NCI-H128 (cell line): ENCODE measurements at regions not wholly inside any gene's neighbourhood (a gene's known extent, or its start where the extent isn't known, plus 50 kb on each side); places are given as distances from the start of the nearest gene placed in this dataset.

Source experiments
- DNase-seq: peaks from one replicate; lab custom pipeline; 2025; ENCODE audit not compliant: unreplicated experiment; lab: John Stamatoyannopoulos, UW

DNA sequence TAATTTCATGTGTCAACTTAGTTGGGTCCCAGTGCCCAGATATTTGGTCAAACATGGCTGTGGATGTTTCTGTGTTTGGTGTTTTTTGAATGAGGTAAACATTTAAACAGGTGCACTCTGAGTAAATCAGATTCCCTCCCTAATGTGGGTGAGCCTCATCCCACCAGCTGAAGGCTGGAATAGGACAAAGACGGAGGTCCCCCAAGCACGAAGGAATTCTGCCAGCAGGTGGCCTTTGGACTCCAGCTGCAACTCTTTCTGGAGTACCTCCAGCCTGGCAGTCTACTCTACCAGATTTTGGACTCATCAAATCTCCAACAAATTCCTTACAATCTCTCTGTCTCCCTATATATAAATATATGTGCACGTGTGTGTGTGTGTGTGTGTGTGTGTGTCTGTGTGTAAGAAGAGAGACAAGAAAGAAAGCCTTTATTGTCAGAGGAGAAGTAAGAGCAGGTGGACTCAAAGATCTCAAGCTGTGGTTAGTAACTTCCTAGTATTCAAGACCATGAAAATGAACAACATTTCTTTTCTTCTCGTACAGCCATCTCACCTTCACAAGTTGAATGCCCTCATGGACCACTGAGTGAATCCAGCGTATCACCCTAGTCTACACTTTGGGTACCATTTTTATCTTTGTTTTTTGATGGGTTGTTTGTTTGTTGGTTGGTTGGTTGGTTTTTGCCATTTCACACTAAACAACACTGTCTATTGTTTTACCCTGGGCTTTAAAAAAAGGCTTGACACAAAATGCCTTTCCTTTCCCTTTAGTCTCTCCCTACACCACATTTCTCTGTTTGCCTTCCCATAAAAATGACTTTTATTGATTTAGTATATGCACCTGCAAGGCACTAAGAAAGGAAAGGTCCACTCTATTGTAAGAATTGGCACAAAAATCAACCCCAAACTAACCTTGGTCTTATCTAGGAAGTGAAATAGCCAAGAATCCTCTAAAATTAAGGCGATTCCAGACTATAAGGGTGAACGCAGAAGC, 118.7 kb downstream of the TENT4A start:
- DNase-seq = no peak

DNA sequence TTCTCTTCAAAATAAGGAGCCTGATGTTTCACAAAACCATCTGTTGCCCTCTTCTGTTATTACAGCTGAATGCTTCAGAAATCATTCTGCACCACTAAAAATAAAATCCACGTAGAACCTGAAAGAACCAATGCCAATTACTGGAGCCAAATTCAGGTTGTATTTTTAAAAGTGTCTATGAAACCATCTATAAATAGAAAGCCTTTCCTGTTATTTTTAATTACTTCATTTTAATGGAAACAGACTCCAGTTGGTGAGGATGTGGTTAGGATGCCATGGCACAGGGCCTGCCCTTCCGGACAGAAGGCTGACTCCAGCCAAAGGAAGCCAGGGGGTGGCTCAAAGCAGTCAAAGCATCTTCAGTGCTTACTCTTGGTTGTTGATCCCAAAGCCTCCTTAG, 119.8 kb downstream of the TENT4A start:
- DNase-seq = no peak

GRCh38 chr5:6833406-6833805, 120.2 kb downstream of the TENT4A start:
- DNase-seq = no peak

- no peak for DNase-seq
Measured at GRCh38 chr5:6837095-6837494, 123.9 kb downstream of the TENT4A start.

DNA sequence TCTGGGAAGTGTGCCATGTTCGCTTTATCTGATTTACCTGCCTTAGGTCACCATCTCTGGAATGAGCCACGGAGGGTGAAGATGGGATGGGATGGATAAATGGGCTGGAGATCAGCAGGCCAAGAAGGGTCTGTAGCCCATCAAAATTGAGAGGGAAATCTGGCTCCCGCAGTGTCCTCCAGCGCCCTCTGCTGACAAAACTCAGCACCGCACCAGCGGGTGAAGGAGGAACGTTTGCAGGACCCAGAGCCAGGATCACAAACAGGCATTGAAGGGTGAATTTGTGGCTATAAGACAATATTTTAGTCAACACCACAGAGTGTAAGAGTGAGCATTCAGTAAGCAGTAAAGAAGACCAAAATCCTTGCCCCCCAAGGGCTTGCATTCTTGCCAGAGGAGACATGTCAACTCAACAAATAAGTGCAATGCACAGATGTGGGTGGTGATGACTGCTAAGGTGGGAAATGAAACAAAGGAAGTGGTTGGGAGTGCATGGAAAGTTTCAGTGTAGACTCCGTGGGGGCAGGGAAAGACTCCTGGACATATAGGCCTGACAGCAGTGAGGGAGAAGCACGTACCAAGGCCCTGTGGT, 124.4 kb downstream of the TENT4A start:
- no peak for DNase-seq

DNA sequence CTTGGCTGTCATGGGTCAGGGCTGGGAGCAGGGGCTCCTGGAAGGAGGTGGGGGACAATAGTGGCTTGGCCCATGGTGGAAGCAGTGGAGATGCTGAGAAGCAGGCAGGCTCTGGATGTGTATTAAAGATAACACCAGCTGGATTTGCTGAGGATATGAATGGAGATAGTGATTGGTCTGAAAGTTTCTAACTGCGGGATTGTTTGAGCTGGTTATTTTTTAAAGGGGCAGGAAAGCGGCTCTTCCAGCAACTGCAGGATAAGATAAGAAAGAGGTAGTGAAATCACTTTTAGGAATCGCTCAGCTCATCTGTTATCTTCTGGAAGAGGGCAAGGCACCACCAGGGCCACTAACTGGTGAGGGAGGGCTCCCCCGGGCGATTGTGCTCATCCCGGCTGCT, 125.5 kb downstream of the TENT4A start:
- no peak for DNase-seq

DNA sequence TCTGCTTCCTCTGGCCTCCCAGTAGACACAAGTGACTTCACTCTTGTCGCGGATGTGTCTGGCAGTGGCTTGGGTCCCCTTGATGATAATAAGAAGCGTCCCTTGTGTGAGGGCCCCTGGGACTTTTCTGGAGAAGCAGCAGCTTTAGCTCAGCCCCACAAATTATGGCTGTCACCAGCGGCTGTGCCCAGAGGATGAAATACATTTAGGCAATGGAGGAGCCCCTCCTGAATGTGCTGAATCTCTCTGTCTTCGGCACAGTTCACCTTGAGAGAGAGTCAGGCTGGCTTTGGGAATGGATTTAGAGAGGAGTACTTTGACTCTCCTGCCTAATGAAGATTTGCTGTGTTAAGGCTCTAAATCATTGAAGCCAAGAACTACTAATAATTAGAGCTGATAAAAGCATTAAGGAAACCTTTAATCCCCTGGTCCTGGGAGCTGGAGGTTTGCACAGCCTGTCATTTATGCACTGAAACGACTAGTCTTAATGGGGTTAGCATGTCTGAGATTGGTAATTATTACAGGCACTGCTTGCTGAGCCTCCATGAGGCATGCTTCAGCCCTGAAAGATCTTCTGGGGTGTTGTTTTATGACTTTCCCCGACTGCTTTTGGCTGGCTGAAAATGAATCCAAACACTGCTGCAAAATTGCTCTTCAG, 127.0 kb downstream of the TENT4A start:
- no peak for DNase-seq

DNA sequence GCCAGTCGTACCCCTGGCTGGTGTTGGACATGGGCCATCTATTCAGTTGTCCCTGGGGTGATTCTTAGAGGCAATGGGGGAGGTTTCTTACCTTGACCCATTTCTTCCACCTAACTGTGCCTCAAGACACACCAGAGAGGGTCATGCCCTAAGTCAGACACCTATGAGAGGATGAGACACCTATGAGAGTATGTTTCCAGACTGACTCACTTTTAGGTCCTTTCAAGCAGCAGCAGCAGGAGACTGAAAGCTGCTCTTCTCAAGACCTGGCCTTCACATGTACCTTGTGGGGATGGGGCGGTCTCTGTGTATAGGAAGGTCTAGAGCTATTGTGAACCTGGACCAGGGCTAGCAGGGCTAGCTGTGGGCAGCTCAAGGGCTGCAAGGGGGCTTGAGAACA, 130.1 kb downstream of the TENT4A start:
- no peak for DNase-seq

- no peak for DNase-seq
Measured at GRCh38 chr5:6843821-6844220, 130.6 kb downstream of the TENT4A start.

DNA sequence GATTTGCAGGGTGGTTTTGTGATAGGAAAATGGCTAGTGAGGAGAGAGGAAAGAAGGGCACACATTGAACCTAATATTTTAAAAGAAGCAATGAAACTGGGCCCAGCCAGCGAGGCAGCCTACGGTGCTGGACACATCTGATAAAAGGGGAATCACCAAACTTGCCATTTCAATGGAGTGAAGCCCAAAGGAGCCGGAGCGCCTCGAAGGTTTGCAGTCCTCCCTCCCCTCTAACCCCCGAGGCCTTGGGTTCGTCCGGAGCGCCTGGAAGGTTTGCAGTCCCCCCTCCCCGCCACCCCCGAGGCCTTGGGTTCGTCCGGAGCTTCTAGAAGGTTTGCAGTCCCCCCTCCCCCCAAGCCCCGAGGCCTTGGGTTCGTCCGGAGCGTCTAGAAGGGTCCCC, 132.6 kb downstream of the TENT4A start:
- no peak for DNase-seq

DNA sequence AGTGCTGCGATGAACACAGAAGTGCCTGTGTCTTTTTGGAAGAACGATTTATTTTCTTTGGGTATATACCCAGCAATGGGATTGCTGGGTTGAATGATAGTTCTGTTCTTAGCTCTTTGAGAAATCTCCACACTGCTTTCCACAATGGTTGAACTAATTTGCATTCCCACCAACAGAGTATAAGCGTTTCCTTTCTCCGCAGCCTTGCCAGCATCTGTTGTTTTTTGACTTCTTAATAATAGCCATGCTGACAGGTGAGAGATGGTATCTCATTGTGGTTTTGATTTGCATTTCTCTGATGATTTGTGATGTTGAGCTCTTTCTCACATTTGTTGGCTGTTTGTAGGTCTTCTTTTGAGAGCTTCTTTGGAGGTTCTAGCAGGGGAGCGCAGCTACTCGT, 134.6 kb downstream of the TENT4A start:
- DNase-seq = no peak

- DNase-seq = no peak
Measured at GRCh38 chr5:6849316-6850105, 136.3 kb downstream of the TENT4A start.

- DNase-seq = no peak
Measured at GRCh38 chr5:6850106-6850432, 136.8 kb downstream of the TENT4A start.

GRCh38 chr5:6856653-6857052, 143.4 kb downstream of the TENT4A start:
- no peak for DNase-seq

GRCh38 chr5:6858419-6858818, 145.2 kb downstream of the TENT4A start:
- no peak for DNase-seq

DNA sequence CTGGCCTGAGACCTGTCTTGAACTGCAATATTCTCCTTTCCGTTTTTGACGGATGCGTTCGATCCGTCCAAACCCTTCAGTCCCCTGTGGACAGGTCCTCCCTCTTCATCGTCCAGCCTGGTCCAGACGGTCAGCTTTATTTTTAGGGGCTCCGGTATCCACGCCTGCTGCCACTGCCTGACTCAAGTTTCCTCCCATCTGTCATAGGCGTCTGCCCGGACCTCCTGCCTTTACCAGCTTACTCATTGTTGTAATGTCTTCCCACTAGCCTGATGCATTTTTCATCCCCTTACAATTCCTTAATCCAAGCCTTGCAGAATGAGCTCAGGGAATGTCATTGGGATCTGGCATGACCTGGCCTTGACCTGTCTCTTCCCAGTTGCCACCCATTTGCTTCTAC, 145.8 kb downstream of the TENT4A start:
- no peak for DNase-seq

DNA sequence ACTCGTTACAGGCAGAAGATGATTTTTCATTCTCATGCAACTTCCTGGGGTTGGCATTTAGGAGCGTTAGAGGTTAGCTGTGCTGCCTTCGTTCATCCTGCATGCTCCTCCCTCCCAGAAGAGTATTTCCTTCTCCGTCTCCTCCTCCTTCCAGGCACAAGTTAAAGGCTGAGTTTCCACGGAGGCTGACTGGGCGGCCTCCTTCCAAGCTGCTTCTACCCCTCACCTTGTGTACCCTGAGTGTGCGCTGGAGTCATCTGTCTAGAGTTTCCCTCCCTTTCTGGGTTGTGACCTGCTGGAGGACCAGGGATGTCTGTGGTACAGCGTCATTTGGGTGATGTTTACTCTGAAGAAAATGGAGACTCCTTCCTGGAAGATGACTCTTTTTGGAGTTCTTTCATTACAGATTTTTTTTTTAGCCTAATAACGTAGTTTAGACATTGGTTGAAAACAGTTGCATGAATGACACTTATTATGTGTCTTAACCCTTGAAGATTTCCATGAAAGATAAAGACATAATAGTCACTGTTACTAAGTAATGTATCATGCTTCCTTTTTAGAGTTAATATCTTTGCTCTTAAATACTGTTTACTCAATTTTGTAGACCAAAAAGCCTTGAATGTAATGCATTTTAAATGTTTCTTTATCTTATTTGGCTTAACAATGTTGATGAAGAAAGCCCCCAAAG, 146.9 kb downstream of the TENT4A start:
- no peak for DNase-seq

DNA sequence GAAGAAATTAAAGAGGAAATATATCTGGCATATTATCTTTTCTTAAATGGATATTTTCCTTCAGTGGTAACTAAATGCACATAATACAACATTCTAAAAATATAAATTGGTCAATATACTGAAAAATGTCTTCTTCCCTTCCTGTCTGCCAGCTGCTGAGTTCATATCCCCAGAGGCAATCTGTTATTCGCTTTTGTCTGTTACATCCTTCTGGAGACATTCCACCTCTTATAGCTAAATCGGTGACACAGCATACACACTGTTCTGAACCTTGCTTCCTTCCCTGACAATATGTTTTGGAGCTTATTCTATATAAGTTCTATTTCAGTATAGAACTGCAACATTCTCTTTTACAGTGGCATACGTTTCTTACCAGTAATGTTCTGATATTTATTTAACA, 147.8 kb downstream of the TENT4A start:
- no peak for DNase-seq

GRCh38 chr5:6861667-6862066, 148.4 kb downstream of the TENT4A start:
- no peak for DNase-seq

DNA sequence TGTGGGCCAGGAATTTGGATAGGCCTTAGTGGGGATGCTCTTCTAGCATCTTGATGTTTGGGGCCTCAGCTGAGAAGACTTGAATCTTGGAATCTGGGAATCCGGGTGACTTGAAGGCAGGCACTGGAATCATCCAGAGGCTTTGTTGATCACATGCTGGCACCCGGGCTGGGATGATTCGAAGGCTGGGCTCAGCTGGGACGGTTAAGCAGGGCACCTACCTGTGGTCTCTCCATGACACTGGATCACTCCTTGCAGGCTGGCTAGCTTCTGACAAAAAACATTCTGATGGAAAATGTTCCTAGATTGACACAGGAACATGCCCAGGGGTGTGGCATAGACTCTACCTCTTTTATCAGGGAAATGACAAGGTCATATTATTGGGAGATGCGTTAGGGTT, 149.1 kb downstream of the TENT4A start:
- DNase-seq = no peak

GRCh38 chr5:6867712-6868111, 154.5 kb downstream of the TENT4A start:
- no peak for DNase-seq
